Naive B cell (primary cell): ENCODE measurements at regions not wholly inside any gene's neighbourhood (a gene's known extent, or its start where the extent isn't known, plus 50 kb on each side); places are given as distances from the start of the nearest gene placed in this dataset.
"Not testable (repeated sequence)": the region's sequence is repeated elsewhere in the genome, so short reads cannot be mapped to it uniquely, and the experiment has no call there.

Experiments used
- ATAC-seq, 2 donors: fragments of 150-1000 bp; cut with Tn5 transposase; 2 replicates each; pipeline ENCODE4 v1.10.0; 2021; ENCODE audit warnings: low read depth in 2 of 2, mild to moderate bottlenecking in 2 of 2, moderate library complexity in 2 of 2
- DNase-seq: peaks from one replicate; pipeline ENCODE4 v3.0.0; 2022
- H3K27ac Mint-ChIP-seq, 6 donors: one replicate each; pipeline ENCODE4 v1.8.0; 2020 to 2022; ENCODE audit warnings: mild to moderate bottlenecking in 6 of 6, mixed read lengths in 6 of 6, moderate library complexity in 5 of 6, inconsistent platforms in 2 of 6
- H3K27me3 Mint-ChIP-seq, 3 donors: one replicate each; pipeline ENCODE4 v1.8.0; 2021 to 2022; ENCODE audit warnings: mixed read lengths in 3 of 3, mild to moderate bottlenecking in 1 of 3
- H3K36me3 Mint-ChIP-seq, 2 donors: one replicate each; pipeline ENCODE4 v1.8.0; 2020 to 2022; ENCODE audit warnings: mixed read lengths in 2 of 2, inconsistent platforms in 1 of 2, mild to moderate bottlenecking in 1 of 2
- H3K4me1 Mint-ChIP-seq, 3 donors: one replicate each; pipeline ENCODE4 v1.8.0; 2020 to 2022; ENCODE audit warnings: mixed read lengths in 3 of 3, inconsistent platforms in 1 of 3, mild to moderate bottlenecking in 1 of 3, moderate library complexity in 1 of 3
- H3K4me3 Mint-ChIP-seq, 8 donors: one replicate each; pipeline ENCODE4 v1.8.0; 2020 to 2022; ENCODE audit warnings: mild to moderate bottlenecking in 8 of 8, mixed read lengths in 8 of 8, moderate library complexity in 8 of 8, inconsistent platforms in 2 of 8
- H3K9me3 Mint-ChIP-seq, 7 donors: one replicate each; pipeline ENCODE4 v1.8.0; 2020 to 2022; ENCODE audit warnings: mixed read lengths in 7 of 7, mild to moderate bottlenecking in 5 of 7, inconsistent platforms in 2 of 7, moderate library complexity in 1 of 7

DNA sequence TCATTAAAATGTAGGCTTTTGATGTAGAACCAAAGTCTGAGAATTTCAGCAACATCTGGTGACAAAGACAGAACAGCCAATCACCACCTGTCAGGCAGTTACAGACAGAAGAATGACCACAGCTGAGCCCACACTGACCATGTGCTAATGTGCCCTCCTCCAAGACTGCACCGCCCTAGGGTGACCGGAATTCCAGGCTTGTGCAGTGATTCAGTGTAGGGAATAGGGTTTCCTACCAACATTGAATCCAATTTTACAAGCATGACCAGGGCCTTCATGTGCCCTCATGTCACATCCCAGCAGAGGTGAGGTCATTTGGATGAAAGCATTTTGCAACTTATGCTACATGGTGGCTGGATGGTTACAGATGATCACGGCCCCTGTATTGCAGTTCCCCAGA is 412.5 kb downstream of the SOX2 start:
- no peak overlapping the region for H3K27ac Mint-ChIP-seq
- no peaks in the 10 kb centered on the region for H3K4me1 Mint-ChIP-seq
- peaks cover 0 to 8% (median 0%) of the 10 kb centered on the region in 3 donors for H3K27me3 Mint-ChIP-seq
- peaks cover 0 to 5% (median 0%) of the 10 kb centered on the region in 7 donors for H3K9me3 Mint-ChIP-seq
- H3K4me3 Mint-ChIP-seq: no peak overlapping the region
- no peaks in the 10 kb centered on the region for H3K36me3 Mint-ChIP-seq
- ATAC-seq (no peak), DNase-seq (no peak)

DNA sequence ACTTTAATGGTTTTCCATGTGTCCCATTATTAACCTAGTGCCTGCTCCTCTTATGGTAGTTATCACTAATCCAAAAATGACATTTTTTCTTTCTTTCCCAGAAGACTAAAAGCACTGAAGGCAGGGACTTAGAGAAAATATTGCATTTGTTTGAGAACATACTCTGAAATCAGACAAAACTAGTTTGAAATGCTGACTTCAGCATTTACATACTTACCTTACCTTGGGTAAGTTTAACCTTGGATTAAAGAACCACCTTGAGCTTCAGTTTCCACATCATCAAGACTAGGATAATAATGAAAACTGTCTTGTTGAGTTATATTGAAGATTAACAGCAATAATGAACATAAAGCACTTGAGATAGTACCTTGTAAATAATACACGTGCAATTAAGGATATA is 413.0 kb downstream of the SOX2 start:
- Mint-ChIP-seq H3K4me3 (no peak overlapping the region), H3K4me1 (no peaks in the 10 kb centered on the region), H3K27me3 (peaks cover 0 to 8% (median 0%) of the 10 kb centered on the region in 3 donors), H3K27ac (no peak overlapping the region), H3K36me3 (no peaks in the 10 kb centered on the region), H3K9me3 (peaks cover 0 to 5% (median 0%) of the 10 kb centered on the region in 7 donors)
- DNase-seq: no peak
- ATAC-seq: no peak

DNA sequence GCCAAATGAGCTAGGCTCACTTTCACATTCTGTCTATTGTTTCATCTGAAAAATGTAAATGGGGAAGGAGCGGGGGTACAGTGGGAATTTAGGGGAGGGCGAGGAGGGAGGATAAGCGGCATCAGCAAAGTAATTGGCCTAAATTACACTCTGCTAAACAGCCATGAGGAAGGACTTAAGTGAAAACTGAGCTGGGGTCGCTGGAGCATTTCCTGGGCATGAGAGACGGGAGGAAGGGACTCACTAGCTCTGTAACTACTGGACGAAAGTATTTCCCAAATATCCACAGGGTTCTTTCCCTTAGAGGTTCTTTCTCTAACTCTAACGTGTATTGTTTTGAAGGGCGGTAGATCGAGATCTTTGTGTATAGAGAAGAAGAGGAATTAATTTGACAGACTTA is 418.0 kb downstream of the SOX2 start:
- Mint-ChIP-seq H3K4me1 (no peaks in the 10 kb centered on the region), H3K36me3 (no peaks in the 10 kb centered on the region), H3K27ac (no peak overlapping the region), H3K9me3 (peaks cover 0 to 5% (median 0%) of the 10 kb centered on the region in 7 donors), H3K4me3 (no peak overlapping the region), H3K27me3 (peaks cover 0 to 8% (median 0%) of the 10 kb centered on the region in 3 donors)
- ATAC-seq (no peak), DNase-seq (no peak)

- no peaks in the 10 kb centered on the region for H3K36me3 Mint-ChIP-seq
- no peaks in the 10 kb centered on the region for H3K9me3 Mint-ChIP-seq
- H3K4me1 Mint-ChIP-seq: no peaks in the 10 kb centered on the region
- H3K27me3 Mint-ChIP-seq: no peaks in the 10 kb centered on the region
- DNase-seq (no peak), ATAC-seq (no peak)
- H3K27ac Mint-ChIP-seq: no peak overlapping the region
- no peak overlapping the region for H3K4me3 Mint-ChIP-seq
These were observed 422.0 kb downstream of the SOX2 start for GRCh38 chr3:182133752-182134151.

DNA sequence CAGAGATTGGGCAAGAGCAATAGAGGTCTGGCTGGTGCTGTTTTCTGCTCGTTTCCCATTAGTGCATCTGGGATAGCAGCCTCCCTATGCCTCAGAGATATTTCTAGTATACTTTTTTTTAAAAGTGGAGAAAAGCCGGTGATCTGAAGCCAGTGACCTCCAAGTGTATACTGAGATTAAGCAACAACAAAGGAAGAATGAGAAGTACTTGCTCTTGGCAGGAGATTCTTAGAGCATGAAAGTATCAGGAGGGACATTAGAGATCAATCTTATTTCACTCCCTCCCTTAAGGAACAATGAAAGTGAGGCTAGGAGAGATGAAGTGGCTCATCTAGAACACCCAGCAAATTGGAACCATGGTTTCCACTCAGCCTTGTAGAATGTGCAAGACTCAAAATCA is 423.3 kb downstream of the SOX2 start:
- no peaks in the 10 kb centered on the region for H3K36me3 Mint-ChIP-seq
- no peaks in the 10 kb centered on the region for H3K27me3 Mint-ChIP-seq
- no peaks in the 10 kb centered on the region for H3K4me1 Mint-ChIP-seq
- DNase-seq (no peak), ATAC-seq (no peak)
- no peak overlapping the region for H3K4me3 Mint-ChIP-seq
- H3K9me3 Mint-ChIP-seq: no peaks in the 10 kb centered on the region
- no peak overlapping the region for H3K27ac Mint-ChIP-seq

- H3K27me3 Mint-ChIP-seq: no peaks in the 10 kb centered on the region
These were observed 424.5 kb downstream of the SOX2 start for GRCh38 chr3:182136008-182136910.

DNA sequence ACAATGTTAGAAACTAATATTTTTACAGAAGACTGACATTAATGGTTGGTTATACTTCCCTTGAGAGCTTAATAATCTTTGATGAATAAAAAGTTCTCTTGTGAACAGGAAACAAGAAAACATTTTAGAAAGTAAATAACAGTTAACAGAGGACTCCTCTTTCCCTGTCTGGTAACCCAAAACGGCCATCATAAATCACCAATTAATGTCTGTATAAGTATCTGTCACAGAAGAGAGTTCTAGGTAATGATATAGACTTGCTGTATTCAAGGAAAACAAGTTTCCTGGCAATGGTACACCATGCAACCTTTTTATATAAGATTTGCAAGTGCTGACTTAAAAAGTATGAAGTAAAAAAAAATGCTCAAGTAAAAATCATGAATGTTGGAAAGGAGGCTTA is 426.7 kb downstream of the SOX2 start:
- Mint-ChIP-seq H3K27ac (no peak overlapping the region), H3K4me3 (no peak overlapping the region), H3K27me3 (no peaks in the 10 kb centered on the region), H3K4me1 (no peaks in the 10 kb centered on the region), H3K9me3 (no peaks in the 10 kb centered on the region), H3K36me3 (no peaks in the 10 kb centered on the region)
- DNase-seq (no peak), ATAC-seq (no peak)

More at GRCh38 chr3:182136008-182136910, 424.5 kb downstream of the SOX2 start:
- Mint-ChIP-seq H3K4me3 (no peak overlapping the region), H3K9me3 (no peaks in the 10 kb centered on the region), H3K4me1 (no peaks in the 10 kb centered on the region), H3K27ac (no peak overlapping the region), H3K36me3 (no peaks in the 10 kb centered on the region)
- DNase-seq (no peak), ATAC-seq (no peak)

DNA sequence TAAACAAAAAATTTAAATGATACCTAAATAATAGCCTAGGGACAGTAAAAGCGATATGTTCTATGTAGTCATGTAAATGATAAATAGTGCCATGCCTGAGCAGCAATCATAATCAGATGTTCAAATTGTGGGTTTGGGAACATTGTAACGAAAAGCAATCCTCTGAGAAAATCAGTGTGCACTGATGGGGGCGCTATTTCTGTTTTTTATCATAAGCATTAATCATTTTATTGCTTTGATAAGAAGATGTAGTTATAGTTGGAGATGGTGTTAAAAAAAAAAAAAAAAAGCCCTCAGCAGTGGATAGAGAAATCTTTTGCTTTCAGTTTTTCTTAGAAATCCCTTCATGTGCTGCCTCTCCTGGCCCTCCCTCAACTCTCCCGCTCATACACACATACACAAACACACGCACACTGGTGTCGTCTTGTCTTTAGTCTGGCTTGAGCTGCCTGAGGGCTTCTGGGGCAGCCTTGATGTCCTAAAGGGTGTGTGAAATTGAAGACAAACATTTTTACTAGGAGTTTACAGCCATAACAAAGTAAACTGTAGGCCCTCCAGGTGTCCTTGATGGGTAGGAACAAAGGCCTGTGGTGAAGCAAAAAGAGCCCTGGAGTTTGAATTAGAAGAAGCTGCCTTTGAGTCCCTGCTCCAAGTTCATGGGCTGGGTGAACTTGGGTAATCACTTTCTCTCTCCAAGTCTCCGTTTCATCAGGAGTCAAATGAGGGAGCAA is 428.1 kb downstream of the SOX2 start:
- Mint-ChIP-seq H3K4me1 (no peaks in the 10 kb centered on the region), H3K9me3 (no peaks in the 10 kb centered on the region), H3K27ac (no peak overlapping the region), H3K4me3 (no peak overlapping the region), H3K27me3 (no peaks in the 10 kb centered on the region), H3K36me3 (no peaks in the 10 kb centered on the region)
- DNase-seq (no peak), ATAC-seq (no peak)

- Mint-ChIP-seq H3K4me3 (no peak overlapping the region), H3K27ac (no peak overlapping the region), H3K36me3 (no peaks in the 10 kb centered on the region), H3K9me3 (peaks cover 0 to 4% (median 0%) of the 10 kb centered on the region in 7 donors), H3K4me1 (no peaks in the 10 kb centered on the region), H3K27me3 (no peaks in the 10 kb centered on the region)
- ATAC-seq: no peak
- DNase-seq: no peak
These were observed 431.2 kb downstream of the SOX2 start for GRCh38 chr3:182142928-182143327.

DNA sequence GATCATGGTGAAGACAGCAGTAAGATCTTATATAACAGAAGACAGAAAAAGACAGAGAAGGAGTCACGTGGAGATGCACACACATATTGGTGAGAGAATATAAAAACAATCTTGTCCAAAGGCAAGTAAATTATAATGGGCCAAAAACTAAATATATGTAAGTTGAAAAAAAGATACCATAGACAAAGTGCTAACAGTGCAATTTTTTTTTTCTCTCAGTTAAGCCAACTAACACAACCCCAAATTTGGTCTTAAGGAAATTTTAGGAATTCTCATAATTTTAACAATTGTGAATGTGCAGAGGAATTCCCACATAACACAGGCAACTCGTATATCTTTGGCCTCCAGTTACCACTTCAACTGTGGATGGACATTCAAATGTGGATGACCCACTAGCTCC is 432.2 kb downstream of the SOX2 start:
- Mint-ChIP-seq H3K27me3 (no peaks in the 10 kb centered on the region), H3K4me3 (no peak overlapping the region), H3K4me1 (no peaks in the 10 kb centered on the region), H3K27ac (no peak overlapping the region), H3K36me3 (no peaks in the 10 kb centered on the region), H3K9me3 (peaks cover 0 to 4% (median 0%) of the 10 kb centered on the region in 7 donors)
- DNase-seq: no peak
- ATAC-seq: no peak

DNA sequence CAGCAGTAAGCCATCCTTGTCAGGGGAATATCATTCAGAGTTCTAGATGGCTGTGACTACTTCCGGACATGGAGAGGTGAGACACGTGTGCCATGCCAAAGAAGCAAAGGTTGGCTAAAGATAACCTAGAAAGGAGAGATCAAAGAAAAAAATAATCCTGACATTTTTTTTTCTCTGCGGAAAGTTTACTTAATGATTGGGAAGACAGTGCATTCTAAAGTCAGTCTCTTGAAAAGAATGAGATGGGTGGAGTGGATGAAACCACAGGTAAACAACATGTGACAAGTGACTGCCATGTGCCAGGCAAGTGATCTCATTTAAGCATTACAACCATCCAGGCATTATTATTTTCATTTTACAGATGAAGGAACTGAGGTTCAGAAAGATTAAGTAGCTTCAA is 436.6 kb downstream of the SOX2 start:
- Mint-ChIP-seq H3K4me3 (no peak overlapping the region), H3K27me3 (no peaks in the 10 kb centered on the region), H3K9me3 (peaks cover 4 to 39% (median 14%) of the 10 kb centered on the region in 7 donors), H3K36me3 (no peaks in the 10 kb centered on the region), H3K4me1 (no peaks in the 10 kb centered on the region), H3K27ac (no peak overlapping the region)
- ATAC-seq (no peak), DNase-seq (no peak)

DNA sequence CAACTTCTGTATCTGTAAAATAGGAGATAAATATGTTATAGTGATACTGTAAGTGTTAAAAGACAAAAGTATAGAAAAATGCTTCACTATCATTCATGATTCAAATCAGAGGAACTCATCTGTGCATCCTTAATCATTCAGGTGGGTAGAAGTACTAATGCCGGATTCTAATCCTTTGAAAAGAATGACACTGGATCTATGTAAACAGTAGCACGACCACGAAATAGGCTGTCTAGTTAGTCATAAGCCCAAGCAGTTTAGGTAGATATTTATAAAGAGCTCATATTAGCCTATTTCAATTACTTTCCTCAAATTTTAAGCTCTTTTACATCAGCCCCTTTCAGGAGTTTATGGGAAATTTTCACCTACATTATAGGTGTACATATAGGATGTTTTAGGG is 437.9 kb downstream of the SOX2 start:
- no peak for ATAC-seq
- no peak overlapping the region for H3K27ac Mint-ChIP-seq
- no peaks in the 10 kb centered on the region for H3K27me3 Mint-ChIP-seq
- H3K4me3 Mint-ChIP-seq: no peak overlapping the region
- H3K4me1 Mint-ChIP-seq: no peaks in the 10 kb centered on the region
- peaks cover 8 to 39% (median 22%) of the 10 kb centered on the region in 7 donors for H3K9me3 Mint-ChIP-seq
- no peak for DNase-seq
- H3K36me3 Mint-ChIP-seq: no peaks in the 10 kb centered on the region

DNA sequence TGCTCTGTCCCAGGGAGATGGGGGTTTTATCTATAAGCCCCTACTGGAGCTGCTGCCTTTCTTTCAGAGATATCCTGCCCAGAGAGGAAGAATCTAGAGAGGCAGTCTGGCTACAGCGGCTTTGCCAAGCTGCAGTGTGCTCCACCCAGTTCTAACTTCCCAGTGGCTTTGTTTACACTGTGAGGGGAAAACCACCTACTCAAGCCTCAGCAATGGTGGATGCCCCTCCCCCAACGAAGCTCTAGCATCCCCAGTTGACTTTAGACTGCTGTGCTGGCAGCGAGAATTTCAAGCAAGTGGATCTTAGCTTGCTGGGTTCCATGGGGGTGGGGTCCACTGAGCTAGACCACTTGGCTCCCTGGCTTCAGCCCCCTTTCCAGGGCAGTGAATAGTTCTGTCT is 444.6 kb downstream of the SOX2 start:
- not testable (repeated sequence) for H3K4me1 Mint-ChIP-seq

GRCh38 chr3:182165234-182165633 is 453.5 kb downstream of the SOX2 start:
- ATAC-seq (no peak), DNase-seq (no peak)
- Mint-ChIP-seq H3K27me3 (no peaks in the 10 kb centered on the region), H3K4me3 (no peak overlapping the region), H3K4me1 (no peaks in the 10 kb centered on the region), H3K36me3 (no peaks in the 10 kb centered on the region), H3K27ac (no peak overlapping the region), H3K9me3 (no peaks in the 10 kb centered on the region)

More for the DNA sequence above, 444.6 kb downstream of the SOX2 start:
- H3K9me3 Mint-ChIP-seq: peaks cover 4 to 19% (median 14%) of the 10 kb centered on the region in 7 donors
- ATAC-seq, H3K36me3 Mint-ChIP-seq, DNase-seq, H3K27ac Mint-ChIP-seq, H3K27me3 Mint-ChIP-seq, H3K4me3 Mint-ChIP-seq: not testable (repeated sequence)
